ENCODE measurements at regions not wholly inside any gene's neighbourhood (a gene's known extent, or its start where the extent isn't known, plus 50 kb on each side); places are given as distances from the start of the nearest gene placed in this dataset.

DNA sequence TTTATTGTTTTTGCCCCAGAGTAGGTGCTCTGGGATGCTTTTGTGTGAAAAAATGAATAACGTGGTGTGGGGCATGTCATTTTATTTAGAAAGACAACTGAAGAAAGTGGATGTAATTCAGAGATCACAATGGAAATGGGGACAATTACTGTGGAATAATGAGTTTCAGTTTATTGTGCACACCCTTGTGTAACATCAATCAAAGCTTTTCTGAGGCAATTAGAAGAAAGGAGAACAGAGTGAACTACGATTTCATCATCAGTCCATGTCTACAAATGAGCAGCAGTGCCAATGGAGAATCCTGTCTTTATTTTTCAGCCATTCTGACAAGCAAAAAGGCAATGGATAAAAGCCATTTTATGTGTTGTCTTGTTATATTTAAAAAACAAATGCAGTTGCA, 339.2 kb downstream of the TMA16 start:
- no peak overlapping the region for H3K4me3 ChIP-seq
- H3K27ac ChIP-seq = no peak overlapping the region

DNA sequence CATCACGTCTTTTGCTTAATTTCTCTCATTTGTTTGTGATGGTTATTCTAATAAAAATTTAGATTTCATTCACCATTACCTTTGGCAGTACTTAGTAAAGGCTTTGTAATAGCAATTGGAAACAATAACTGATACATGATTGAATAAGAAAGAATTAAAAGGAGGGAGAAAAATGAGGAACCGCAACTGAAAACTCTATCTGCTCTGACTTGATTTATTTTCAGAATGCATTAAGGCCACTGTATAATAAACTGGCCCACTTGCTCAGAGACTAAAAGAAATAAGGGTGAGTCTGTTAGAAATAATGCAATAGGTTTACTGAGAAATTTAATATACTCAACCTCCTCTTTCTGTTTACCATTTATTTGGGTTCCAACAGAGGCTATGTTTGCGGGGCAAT, 351.5 kb downstream of the TMA16 start:
- Histone ChIP-seq H3K27ac (no peak overlapping the region), H3K4me3 (no peak overlapping the region)

DNA sequence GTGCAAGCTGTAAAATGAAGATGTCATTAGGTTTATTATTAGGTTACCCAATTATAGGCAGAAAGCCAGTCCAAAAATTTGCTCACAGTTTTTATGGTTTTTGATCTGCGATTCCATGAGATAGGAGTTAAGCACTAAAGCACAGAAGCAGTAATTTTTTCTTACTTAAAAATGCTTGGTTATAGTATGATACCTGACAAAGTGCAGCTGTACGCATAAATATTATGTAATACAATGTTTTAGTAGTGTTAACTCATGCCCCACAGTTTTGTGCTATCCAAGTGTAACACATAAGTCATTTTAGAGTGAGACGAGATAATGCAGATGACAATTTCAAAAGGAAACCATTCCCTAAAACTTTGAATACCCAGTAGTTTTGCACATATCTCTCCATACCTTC, 357.8 kb downstream of the TMA16 start:
- Histone ChIP-seq H3K27ac (no peak overlapping the region), H3K4me3 (no peak overlapping the region)

DNA sequence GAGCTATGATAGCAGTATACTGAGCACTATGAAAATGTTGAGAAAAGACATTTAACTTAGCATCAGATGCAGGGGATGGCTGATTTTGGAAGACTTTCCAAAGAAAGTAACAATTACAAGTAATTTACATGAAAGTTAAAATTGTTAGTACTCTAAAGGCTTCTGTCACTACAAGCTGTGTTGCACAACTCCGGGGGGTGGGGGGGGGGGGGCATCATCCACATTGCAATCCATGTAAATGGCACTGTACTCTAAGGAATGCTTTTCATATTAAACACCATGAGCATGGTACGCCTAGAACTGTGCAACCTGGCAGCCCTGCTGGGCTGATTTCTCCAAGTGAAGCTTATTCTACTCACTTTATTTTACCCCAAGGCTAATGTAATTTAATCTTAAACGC, 363.4 kb downstream of the TMA16 start:
- no peak overlapping the region for H3K4me3 ChIP-seq

DNA sequence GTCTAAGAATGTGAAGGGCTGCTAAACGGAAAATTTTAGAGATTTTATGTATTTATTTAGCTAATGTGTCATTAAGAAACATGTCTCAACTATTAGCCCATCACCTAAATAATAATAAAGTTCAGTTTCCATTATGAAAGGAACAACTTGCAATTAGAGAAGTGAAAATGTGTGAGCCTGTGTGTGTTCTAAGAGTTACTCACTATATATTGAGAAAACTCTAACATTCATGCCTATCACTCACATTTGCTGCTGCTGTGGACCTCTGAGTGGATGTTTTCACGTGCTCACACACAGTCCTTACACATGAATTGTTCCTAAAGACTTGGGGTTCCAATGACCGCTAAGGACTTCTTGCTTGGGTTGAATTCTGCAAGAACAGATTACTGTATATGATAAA, 364.0 kb downstream of the TMA16 start:
- H3K27ac ChIP-seq = no peak overlapping the region

More for the DNA sequence above, 363.4 kb downstream of the TMA16 start:
- no peak overlapping the region for H3K27ac ChIP-seq

DNA sequence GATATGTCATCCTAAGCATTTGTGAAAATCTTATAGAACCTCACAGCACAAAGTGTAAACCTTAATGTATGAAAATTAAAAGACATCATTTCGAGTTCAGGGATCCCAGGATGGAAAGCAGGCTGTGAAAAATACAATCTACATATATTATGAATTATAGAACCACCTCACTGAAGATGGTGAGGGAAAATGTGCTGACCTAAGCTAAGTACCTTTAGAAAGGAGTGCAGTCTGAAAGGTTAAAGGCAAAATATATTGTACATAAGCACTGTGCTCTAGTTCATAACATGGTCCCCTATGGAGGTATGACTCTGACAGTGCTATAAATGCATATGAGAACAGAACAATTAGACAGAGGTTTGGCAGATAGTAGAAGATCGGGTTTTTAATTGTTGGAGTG, 368.6 kb downstream of the TMA16 start:
- no peak overlapping the region for H3K27ac ChIP-seq
- H3K4me3 ChIP-seq = no peak overlapping the region

More for the DNA sequence above, 364.0 kb downstream of the TMA16 start:
- H3K4me3 ChIP-seq = no peak overlapping the region

DNA sequence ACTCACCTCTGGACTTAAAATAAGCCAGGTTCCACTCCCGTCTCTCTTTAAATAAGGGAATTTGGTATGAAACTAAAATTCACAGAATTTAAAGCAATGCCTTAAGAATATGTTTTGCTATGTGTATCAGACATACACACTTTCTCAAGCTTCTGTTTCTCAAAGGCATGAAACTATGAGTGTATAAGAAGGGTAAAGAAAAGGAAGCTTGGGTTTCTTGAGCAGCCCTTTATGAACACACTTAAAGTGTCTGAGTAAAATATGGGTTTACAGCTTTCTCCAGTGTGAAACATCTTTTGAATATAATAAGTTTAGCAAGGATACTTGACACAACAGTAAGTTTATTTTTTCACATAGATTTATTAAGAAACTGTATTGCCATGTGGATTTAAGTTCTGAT, 370.5 kb downstream of the TMA16 start:
- no peak overlapping the region for H3K4me3 ChIP-seq

DNA sequence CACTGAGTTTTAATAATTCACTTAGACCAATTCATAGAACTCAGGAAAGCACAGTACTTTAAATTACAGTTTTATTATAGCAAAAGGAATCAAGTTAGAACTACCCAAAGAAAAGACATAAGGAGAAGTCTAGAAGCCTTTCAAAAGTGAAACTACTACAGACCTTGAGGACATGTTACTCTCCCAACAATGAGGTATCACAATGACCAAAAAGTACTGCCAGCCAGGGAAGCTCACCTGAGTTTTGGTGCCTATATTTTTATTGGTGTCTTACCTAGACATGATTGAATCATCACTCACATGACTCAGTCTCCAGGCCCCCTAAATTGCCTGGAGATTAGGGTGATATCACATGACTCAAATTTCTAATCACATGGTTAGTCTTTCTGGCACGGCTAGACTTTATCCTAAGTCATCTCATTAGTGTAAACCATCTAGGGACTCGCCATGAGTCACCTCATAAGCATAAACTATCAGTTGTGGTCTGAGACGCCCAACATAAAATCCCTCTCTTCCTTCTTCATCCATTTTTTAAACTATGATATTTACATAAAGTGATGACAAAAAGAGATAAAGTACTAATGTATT, 372.3 kb downstream of the TMA16 start:
- H3K4me3 ChIP-seq = no peak overlapping the region
- H3K27ac ChIP-seq = no peak overlapping the region

More for the DNA sequence above, 370.5 kb downstream of the TMA16 start:
- no peak overlapping the region for H3K27ac ChIP-seq

DNA sequence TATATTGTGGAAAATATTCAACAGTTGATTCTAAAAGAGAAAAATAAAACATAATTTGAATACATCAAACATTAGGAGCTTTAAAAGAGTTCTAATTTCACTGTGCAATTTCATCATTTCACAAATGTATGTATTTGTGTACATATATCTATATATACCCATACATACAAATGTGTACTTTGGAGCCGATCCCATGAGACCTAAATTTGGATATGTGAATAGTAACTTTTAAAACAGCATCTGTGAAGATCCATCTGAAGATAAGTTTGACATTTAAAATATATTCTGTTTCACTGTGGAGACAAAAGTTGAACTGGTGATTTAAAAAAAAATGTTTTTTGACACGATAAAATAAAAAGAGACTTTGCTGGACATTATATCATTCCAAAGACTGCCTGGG, 374.0 kb downstream of the TMA16 start:
- H3K27ac ChIP-seq = no peak overlapping the region
- no peak overlapping the region for H3K4me3 ChIP-seq

DNA sequence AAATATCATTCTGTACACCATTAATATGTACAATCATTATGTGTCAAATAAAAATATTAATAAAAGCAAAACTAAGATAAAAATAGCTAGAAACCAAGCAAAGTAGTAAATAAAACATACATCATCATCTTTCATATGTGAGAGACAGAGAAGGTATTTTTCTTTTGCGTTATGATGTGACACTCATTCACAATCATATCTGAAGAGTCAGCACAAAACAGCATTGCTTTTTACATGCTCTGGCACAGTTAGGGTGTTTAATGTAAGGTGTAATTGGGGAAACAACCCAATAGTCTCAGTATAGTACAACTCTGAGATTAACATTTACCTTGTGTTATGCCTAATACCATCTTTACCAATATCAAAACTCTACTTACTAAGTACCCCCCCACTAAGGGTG, 376.6 kb downstream of the TMA16 start:
- H3K4me3 ChIP-seq = no peak overlapping the region

DNA sequence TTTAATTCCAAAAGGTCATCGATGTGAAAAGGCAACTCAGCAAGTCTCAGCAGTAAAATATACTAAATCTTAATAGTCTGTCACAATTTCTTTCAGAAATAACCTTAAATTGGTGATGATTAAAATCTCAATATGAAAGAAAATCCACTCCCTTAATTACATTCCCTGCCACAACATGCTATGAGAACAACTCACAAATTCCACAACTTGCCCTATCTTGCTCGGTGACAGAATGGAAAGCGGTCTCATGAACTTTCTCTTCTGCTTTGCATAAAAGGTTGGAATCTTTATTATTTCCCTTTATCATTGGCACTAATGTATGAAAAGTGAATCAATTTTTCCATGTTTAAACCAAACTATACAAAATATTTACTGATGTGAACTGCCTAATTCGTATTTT, 380.8 kb downstream of the TMA16 start:
- Histone ChIP-seq H3K27ac (no peak overlapping the region), H3K4me3 (no peak overlapping the region)

More for the DNA sequence above, 376.6 kb downstream of the TMA16 start:
- H3K27ac ChIP-seq = no peak overlapping the region

DNA sequence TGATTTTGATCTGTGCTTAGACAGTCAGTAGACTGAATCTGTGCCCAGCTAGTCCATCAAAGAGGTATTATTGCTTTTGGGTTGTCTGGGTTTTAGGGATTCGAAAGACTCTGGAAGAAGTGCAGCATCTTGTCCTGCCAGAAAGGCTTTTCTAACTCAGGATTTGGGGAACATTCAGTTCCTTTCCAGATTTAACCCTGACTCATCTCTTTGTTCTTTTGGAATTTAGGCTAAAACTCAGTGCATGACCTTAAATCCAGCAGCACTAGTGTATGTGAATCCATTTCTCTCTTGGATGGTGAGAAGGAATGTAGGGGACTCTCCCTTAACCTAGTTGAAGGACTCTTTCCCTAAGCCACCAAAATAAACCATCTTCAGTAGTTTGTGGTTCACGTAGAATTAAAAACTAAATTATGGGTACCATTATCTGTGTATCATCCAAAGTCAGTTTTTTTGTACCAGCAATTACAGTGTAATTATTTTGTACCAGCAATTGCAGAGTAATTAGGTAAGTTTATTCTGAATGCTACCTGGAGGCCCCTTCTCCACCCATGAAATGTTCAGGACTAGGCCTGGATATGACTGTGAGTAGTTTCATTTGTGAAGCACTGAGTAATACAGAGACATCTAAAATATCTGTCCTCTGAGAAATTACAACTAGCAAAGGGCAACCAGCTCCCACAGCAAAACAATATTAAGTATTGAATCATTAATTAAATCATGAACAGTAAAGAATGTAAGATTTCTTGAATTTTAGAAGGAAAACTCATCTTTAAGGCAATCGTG, 384.0 kb downstream of the TMA16 start:
- no peak overlapping the region for H3K27ac ChIP-seq
- no peak overlapping the region for H3K4me3 ChIP-seq

DNA sequence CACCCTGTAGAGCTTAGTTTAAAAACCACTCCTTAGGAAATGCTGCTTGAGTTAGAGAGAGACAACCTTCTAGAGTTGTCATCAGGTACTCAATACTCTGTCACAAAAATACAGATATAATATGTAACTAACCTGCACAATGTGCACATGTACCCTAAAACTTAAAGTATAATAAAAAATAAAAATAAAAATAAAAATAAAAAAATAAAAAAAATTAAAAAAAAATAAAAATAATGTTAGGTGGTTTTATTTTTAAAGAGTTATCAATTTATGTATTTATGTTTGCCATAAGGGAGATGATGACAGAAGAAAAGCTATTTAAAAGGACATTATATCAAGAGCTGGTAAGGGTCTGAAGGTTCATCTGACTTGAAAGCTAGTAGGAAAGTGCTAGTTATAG, 397.9 kb downstream of the TMA16 start:
- H3K27ac ChIP-seq = no peak overlapping the region
- no peak overlapping the region for H3K4me3 ChIP-seq

DNA sequence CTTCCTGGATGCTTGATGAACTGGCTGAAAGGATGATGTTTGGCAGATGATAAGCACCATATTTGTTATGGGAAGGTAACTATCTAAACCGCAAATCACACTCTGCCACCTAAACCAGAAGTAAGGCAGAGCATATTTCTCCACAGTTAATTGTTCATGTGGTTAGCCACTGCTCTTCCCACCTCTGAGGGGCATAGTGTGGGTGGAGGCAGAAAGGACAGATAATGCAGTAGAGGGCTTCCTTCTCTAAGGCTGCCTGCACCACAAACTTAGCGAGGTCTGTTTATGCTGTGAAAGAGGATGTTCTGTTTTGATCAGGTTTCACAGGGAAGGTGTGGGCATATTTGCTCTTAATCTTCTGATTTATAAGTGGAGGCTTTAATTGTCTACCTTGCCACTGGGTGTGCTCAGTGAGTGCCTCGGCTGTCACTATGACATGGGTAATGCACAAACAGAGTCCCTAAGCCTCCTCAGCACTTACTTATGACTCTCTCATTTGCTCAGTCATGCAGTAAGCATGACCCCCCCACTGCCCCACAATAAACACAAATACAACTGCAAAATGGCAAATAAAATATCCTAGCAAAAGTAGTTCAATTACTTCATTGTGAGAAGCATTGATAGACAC, 401.0 kb downstream of the TMA16 start:
- H3K4me3 ChIP-seq = no peak overlapping the region
- no peak overlapping the region for H3K27ac ChIP-seq

DNA sequence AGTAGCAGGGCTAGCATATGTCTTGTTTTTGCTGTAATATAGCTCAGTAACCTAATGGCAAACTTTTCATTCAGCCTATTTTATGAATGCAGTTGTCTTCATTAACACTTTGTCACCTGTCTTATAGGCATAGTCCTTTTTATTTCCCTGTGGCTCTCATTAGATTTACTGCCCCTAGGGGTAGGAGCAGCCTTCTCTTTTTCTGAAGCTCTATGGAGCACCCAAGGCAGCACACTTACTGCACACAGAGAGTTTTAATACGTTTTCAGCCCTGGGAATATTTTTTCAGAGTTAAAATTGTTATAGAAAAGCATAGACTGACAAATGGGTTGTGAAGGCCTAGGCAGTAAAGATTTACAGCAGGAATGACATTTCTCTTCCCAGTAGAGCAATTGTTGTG, 406.8 kb downstream of the TMA16 start:
- Histone ChIP-seq H3K4me3 (no peak overlapping the region), H3K27ac (no peak overlapping the region)

DNA sequence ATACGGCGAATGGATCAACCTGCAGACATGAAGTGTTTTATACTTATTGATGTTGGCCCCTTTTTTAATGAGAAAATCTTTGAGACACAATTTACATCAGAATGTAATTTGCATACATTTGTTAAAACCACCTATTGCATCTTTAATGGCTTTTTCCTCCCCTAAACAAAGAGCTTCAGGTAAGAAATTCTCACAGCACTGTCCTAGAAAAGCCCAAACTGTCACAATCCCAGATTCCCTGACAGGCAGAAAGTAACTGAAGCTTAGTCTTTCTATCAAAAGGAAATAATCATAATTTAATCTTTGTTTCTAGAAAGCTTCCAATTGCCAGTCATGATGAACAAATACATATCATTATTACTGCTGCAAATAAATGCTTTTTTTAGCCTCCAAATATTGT, 407.9 kb downstream of the TMA16 start:
- no peak overlapping the region for H3K27ac ChIP-seq
- no peak overlapping the region for H3K4me3 ChIP-seq

DNA sequence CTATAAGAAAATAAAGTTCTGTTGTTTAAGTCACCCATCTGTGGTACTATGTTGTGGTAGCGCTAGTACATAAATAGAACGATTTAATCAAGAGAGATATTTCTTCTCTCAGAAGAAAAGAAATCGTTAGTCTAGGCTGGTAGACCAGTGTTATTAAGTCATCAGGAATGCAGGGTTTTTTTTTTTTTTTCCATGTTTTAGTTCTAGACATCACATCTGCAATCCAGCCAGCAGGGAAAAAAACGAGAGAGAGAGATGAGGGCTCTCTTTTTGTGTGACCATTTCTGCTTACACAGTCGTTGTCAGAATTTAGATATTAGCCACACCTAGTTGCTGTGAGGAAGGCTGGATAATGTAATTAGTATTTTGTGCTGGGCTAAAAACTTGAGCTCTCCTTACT, 417.4 kb downstream of the TMA16 start:
- Histone ChIP-seq H3K4me3 (no peak overlapping the region), H3K27ac (no peak overlapping the region)

DNA sequence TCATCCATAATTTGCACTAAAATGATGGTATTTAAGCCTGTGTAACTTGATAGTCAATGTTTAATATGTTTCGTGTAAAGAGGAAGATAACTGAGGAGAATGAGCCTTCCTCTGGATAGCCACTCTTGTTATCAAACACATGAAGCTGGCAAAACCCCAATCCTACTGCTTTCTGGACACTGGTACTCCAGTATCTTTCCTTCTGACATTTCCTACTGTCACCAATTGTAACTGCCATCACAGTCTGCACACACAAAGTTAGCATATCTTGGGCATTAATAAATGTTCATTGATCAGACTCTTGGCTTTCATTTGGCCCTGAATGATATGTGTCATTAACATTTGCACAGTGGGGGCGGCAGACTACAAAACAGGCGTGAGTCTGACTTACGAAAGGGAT, 419.1 kb downstream of the TMA16 start:
- Histone ChIP-seq H3K27ac (no peak overlapping the region), H3K4me3 (no peak overlapping the region)

DNA sequence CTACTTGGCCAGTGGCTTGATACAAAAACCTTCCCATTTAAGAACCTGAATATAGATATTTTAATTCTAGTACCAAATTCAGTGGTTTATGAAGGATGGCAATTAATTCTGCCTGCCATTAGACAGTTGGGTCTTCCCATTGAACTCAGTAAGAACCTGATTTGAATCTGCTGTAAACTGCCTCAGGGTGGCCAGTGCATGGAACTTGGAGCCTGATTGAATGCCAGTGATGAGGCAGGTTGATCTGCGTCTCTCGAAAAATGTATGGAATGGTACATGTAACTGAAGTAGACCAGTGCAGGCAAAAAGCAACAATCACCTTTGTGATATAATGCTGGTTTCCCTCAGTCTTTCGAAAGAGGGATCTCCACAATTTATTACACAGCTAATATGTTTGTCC, 421.4 kb downstream of the TMA16 start:
- H3K4me3 ChIP-seq = no peak overlapping the region
- no peak overlapping the region for H3K27ac ChIP-seq

DNA sequence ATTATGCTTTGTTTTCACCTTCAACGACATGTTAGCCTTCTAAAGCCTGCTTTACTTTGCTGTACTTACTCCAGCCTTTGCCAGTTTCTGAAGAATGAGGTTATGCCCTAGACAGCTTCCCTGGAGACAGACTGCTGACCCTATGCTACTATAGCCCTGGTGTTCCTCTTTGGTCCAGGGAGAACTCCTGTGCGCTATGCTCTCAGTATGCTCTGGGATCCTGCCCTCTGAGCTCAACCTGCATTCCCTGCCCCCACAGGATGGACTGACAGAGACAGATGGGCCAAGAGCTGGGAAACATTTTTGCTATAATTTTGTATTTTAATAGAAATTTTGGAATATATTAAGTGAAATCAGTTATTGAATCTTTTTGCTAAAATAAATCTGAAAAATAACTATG, 425.9 kb downstream of the TMA16 start:
- Histone ChIP-seq H3K4me3 (no peak overlapping the region), H3K27ac (no peak overlapping the region)

DNA sequence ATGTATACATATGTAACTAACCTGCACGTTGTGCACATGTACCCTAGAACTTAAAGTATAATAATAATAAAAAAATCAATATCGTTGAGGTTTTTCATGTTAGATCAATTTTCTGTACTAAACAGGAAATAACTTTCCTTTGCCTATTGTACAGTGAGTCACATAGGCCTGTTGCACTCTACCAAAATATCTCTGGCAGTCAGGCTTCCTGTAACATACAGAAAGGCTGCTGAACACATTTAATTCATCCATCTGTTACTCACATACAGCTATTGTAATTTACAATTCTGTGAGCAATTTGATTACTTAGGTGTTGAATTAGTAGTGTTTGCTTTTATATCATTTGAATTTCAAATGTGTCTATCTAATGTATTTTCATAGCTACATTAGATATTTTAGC, 427.8 kb downstream of the TMA16 start:
- no peak overlapping the region for H3K4me3 ChIP-seq

More for the DNA sequence above, 427.8 kb downstream of the TMA16 start:
- no peak overlapping the region for H3K27ac ChIP-seq

Data from skin epidermis (tissue), 12 donors.